ENCODE measurements at regions not wholly inside any gene's neighbourhood (a gene's known extent, or its start where the extent isn't known, plus 50 kb on each side); places are given as distances from the start of the nearest gene placed in this dataset.

DNA sequence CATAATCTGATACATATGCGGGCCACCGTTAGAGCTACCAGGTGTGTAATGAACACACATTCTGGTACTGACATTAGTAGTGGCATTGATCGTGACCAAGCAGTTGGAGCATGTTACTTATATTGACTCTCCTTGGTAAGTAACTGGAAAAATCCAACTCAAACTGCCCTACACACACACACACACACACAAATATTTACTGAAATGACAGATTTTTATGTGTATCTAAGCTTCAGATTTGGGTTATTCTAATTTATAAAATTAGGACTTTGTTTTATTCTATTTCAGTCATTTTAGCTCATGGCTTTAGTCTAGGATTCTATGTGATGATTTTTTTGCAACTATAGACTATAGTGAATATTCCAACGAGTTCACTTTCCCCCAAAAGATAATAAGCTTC lies 1280.2 kb upstream of the ACO1 start:
- Histone ChIP-seq H3K56ac (replicated peaks; ENCODE audit: insufficient read length, low read depth, low read length) (no peak overlapping the region), H2BK15ac (ENCODE audit: low read length) (no peak overlapping the region), H4K5ac (ENCODE audit: insufficient read length, low read depth, low read length) (no peak overlapping the region), H4K20me1 (replicated peaks in 1 of 2; ENCODE audit: control insufficient read depth in 1 of 2, insufficient read depth in 2 of 2, low read length in 2 of 2) (no peaks in the 10 kb centered on the region), H2BK12ac (ENCODE audit: low read depth, low read length) (no peak overlapping the region), H4K91ac (replicated peaks; ENCODE audit: insufficient read length, low read length) (no peak overlapping the region), H3K4me1 (replicated peaks in 1 of 4; ENCODE audit: control insufficient read depth in 3 of 4, insufficient read depth in 4 of 4, low read length in 3 of 4) (no peaks in the 10 kb centered on the region), H3K4me3 (ENCODE audit: extremely low read depth in 1 of 4, insufficient read depth in 2 of 4, low read depth in 3 of 4, low read length in 4 of 4) (no peak overlapping the region), H2AFZ (ENCODE audit: low read length) (no peak overlapping the region), H3K18ac (ENCODE audit: extremely low read depth, low read length) (no peak overlapping the region), H3K9ac (replicated peaks in 1 of 4; ENCODE audit: extremely low read depth in 1 of 4, low read depth in 3 of 4, low read length in 3 of 4) (no peak overlapping the region), H2BK120ac (replicated peaks; ENCODE audit: low read depth, low read length) (no peak overlapping the region), H3K4ac (replicated peaks; ENCODE audit: insufficient read length, low read depth, low read length) (no peak overlapping the region), H4K8ac (ENCODE audit: extremely low read depth, insufficient read depth, low read length) (no peak overlapping the region), H3K4me2 (ENCODE audit: insufficient read depth in 1 of 2, low read depth in 2 of 2, low read length in 2 of 2) (no peak overlapping the region), H3K36me3 (ENCODE audit: control insufficient read depth in 2 of 4, insufficient read depth in 4 of 4, low read length in 3 of 4) (no peaks in the 10 kb centered on the region), H2BK20ac (ENCODE audit: low read length) (no peak overlapping the region), H3K23ac (ENCODE audit: insufficient read length) (no peak overlapping the region), H3K27me3 (replicated peaks in 1 of 4; ENCODE audit: control insufficient read depth in 3 of 4, extremely low read depth in 1 of 4, insufficient read depth in 3 of 4, low read length in 3 of 4) (no peaks in the 10 kb centered on the region), H3K79me1 (ENCODE audit: low read depth, low read length) (no peaks in the 10 kb centered on the region), H3K9me3 (ENCODE audit: insufficient read depth in 2 of 2, low read depth in 1 of 2, low read length in 1 of 2) (no peaks in the 10 kb centered on the region), H3K79me2 (ENCODE audit: control insufficient read depth in 1 of 2, insufficient read depth in 2 of 2, low read length in 2 of 2) (no peaks in the 10 kb centered on the region), H3K14ac (ENCODE audit: insufficient read length) (no peak overlapping the region), H3K27ac (ENCODE audit: low read depth, low read length) (no peak overlapping the region), H3K23me2 (ENCODE audit: low read depth, low read length) (no peaks in the 10 kb centered on the region; the same call in 1 of the 2 replicates), H2AK5ac (ENCODE audit: low read depth, low read length) (no peak overlapping the region), H2BK5ac (ENCODE audit: low read depth, low read length) (no peak overlapping the region)
- ChIA-PET CTCF (ENCODE audit: partially characterized antibody) (no interaction called here), POLR2A (ENCODE audit: partially characterized antibody) (no interaction called here)
- FAIRE-seq (no peak), DNase-seq (ENCODE audit: low read depth in 1 of 2, low spot score in 2 of 2) (no peak)
- 73% methylated on average over 4 of the region's 4 CpGs; no CpG with 5 or more reads in 1 of the 2 experiments for WGBS, 2 experiments (ENCODE audit: extremely low coverage in 1 of 2, insufficient coverage in 1 of 2, insufficient read length in 1 of 2, insufficient replicate concordance in 2 of 2, low coverage in 1 of 2, low lambda C conversion rate in 2 of 2, missing lambda C conversion rate in 1 of 2)
- TF ChIP-seq ZNF274 (IDR thresholded peaks at IDR 0.05; ENCODE audit: borderline replicate concordance, extremely low read depth, low read length), result no peak
- TF ChIP-seq JUND (IDR thresholded peaks at IDR 0.05; ENCODE audit: low read length), result no peak
- no peak for TF ChIP-seq SP1 (IDR thresholded peaks at IDR 0.05; ENCODE audit: low read depth, low read length)
- no peak for TF ChIP-seq RXRA (IDR thresholded peaks at IDR 0.05; ENCODE audit: insufficient read depth, low read depth, low read length)
- no peak for TF ChIP-seq RBBP5 (IDR thresholded peaks at IDR 0.05; ENCODE audit: borderline replicate concordance, low read depth, low read length)
- no peak for TF ChIP-seq NRF1 (IDR thresholded peaks at IDR 0.05; ENCODE audit: low read depth, low read length)
